Glomerular endothelial cell (primary cell): ENCODE measurements at regions not wholly inside any gene's neighbourhood (a gene's known extent, or its start where the extent isn't known, plus 50 kb on each side); places are given as distances from the start of the nearest gene placed in this dataset.
"Not testable (repeated sequence)": the region's sequence is repeated elsewhere in the genome, so short reads cannot be mapped to it uniquely, and the experiment has no call there.

ENCODE experiments used
- DNase-seq: peaks from one replicate; pipeline ENCODE4 v3.0.0-alpha.2; 2011; ENCODE audit warnings: low read depth, low spot score; ENCODE audit errors: extremely low read depth

GRCh38 chr12:131386167-131386521, 324.7 kb upstream of the SFSWAP start:
- no peak for DNase-seq

- no peak for DNase-seq
Measured at GRCh38 chr12:131386781-131387180, 324.1 kb upstream of the SFSWAP start.

GRCh38 chr12:131387281-131388163, 323.4 kb upstream of the SFSWAP start:
- no peak for DNase-seq

GRCh38 chr12:131388164-131389053, 322.5 kb upstream of the SFSWAP start:
- DNase-seq, result not testable (repeated sequence)

GRCh38 chr12:131389054-131390013, 321.6 kb upstream of the SFSWAP start:
- no peak for DNase-seq

GRCh38 chr12:131390412-131391334, 320.2 kb upstream of the SFSWAP start:
- no peak for DNase-seq

- DNase-seq, result no peak
Measured at GRCh38 chr12:131391399-131391798, 319.5 kb upstream of the SFSWAP start.

GRCh38 chr12:131394752-131395151, 316.1 kb upstream of the SFSWAP start:
- DNase-seq, result not testable (repeated sequence)

- not testable (repeated sequence) for DNase-seq
Measured at GRCh38 chr12:131395209-131395684, 315.6 kb upstream of the SFSWAP start.

- no peak for DNase-seq
Measured at GRCh38 chr12:131395971-131396573, 314.8 kb upstream of the SFSWAP start.

GRCh38 chr12:131397493-131398181, 313.3 kb upstream of the SFSWAP start:
- DNase-seq, result no peak

GRCh38 chr12:131399000-131399399, 311.9 kb upstream of the SFSWAP start:
- no peak for DNase-seq

GRCh38 chr12:131400668-131401294, 310.1 kb upstream of the SFSWAP start:
- not testable (repeated sequence) for DNase-seq

GRCh38 chr12:131401907-131402633, 308.8 kb upstream of the SFSWAP start:
- not testable (repeated sequence) for DNase-seq

GRCh38 chr12:131402781-131403396, 308.0 kb upstream of the SFSWAP start:
- no peak for DNase-seq

GRCh38 chr12:131403676-131404075, 307.2 kb upstream of the SFSWAP start:
- DNase-seq, result no peak

GRCh38 chr12:131404705-131405104, 306.2 kb upstream of the SFSWAP start:
- DNase-seq, result no peak
